PC-3 (cell line): ENCODE measurements at regions not wholly inside any gene's neighbourhood (a gene's known extent, or its start where the extent isn't known, plus 50 kb on each side); places are given as distances from the start of the nearest gene placed in this dataset.

Source experiments
- CTCF ChIP-seq: fragments of 300-600 bp; sonication (generic); conservative IDR thresholded peaks from 2 replicates; pipeline ENCODE4 v1.5.1; 2017; ENCODE audit warnings: antibody characterized with exemption, low read depth, mild to moderate bottlenecking, low read length
- EZH2 ChIP-seq: fragments of 300-600 bp; sonication (generic); IDR thresholded peaks from one replicate; pipeline ENCODE4 v1.6.1; 2017; ENCODE audit warnings: antibody characterized with exemption, mild to moderate bottlenecking, low read length; ENCODE audit not compliant: unreplicated experiment
- EZH2phosphoT487 ChIP-seq: fragments of 300-600 bp; sonication (generic); IDR thresholded peaks from 2 replicates; pipeline ENCODE4 v1.6.1; 2018; ENCODE audit warnings: mild to moderate bottlenecking, antibody characterized with exemption, low read length, borderline replicate concordance

GRCh38 chr2:71807581-71808451 lies 339.8 kb downstream of the CYP26B1 start:
- TF ChIP-seq CTCF, result no peak
- TF ChIP-seq EZH2, result no peak
- no peak for TF ChIP-seq EZH2phosphoT487
